ENCODE measurements at regions not wholly inside any gene's neighbourhood (a gene's known extent, or its start where the extent isn't known, plus 50 kb on each side); places are given as distances from the start of the nearest gene placed in this dataset.

DNA sequence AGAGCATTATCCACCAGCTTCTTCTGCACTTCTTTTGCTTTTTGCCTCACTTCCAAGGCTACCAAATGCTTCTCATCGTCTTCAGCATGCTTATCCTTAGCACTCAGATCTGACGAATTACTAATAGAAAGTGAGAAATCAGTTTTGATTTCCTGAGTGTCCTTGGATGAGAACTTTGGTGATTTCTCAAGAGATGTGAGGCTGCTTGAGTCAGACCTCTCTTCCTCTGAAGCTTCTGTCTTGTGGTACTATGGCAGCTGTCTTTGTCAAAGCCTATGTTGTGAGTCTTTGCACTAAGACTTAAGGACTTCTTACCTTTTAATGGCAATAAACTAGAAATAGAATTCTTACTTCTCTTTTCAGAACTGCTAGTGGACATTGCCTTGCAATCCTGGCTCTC, 169.9 kb downstream of the CPE start:
- H2AFZ ChIP-seq (ENCODE audit: low read depth, low read length) = no peak overlapping the region
- no peak overlapping the region for H3K4me3 ChIP-seq (replicated peaks in 1 of 3; ENCODE audit: insufficient read depth in 1 of 3, low read depth in 1 of 3, low read length in 3 of 3)
- no peaks in the 10 kb centered on the region for H3K79me2 ChIP-seq (ENCODE audit: control insufficient read depth, insufficient read depth, low read length)
- ChIA-PET POLR2A (no interaction called here), CTCF (no interaction called here)
- dilution Hi-C loops (cut with MboI; ENCODE audit: extremely low pct_ligation_motif_present, low sequenced_read_pairs) = no loop called here
- H3K4me1 ChIP-seq (ENCODE audit: control insufficient read depth, extremely low read depth, insufficient read depth, low read length) = no peaks in the 10 kb centered on the region
- no peaks in the 10 kb centered on the region for H3K36me3 ChIP-seq (ENCODE audit: control insufficient read depth in 2 of 2, extremely low read depth in 1 of 2, insufficient read depth in 2 of 2, low read length in 2 of 2)
- H3K27me3 ChIP-seq (ENCODE audit: control insufficient read depth in 2 of 2, insufficient read depth in 2 of 2, low read length in 2 of 2) = no peaks in the 10 kb centered on the region
- no peak overlapping the region for H3K9ac ChIP-seq (replicated peaks; ENCODE audit: extremely low read depth, insufficient read depth, low read length)
- no TSS peak for BruUV-seq (replicated peaks)
- H3K9me3 ChIP-seq (replicated peaks; ENCODE audit: control insufficient read depth, insufficient read depth, low read length) = no peaks in the 10 kb centered on the region
- H3K9me1 ChIP-seq (replicated peaks; ENCODE audit: control insufficient read depth, extremely low read depth, insufficient read depth, low read length) = no peaks in the 10 kb centered on the region
- no peaks in the 10 kb centered on the region for H4K20me1 ChIP-seq (replicated peaks; ENCODE audit: control insufficient read depth, extremely low read depth, insufficient read depth, low read length)
- H3K27ac ChIP-seq (ENCODE audit: insufficient read depth, low read depth, low read length) = no peak overlapping the region
- intact Hi-C loops (cut with micrococcal nuclease) = no loop called here
- DNase-seq (ENCODE audit: low read depth, low spot score) (no peak), FAIRE-seq (no peak)
- no peak overlapping the region for H3K4me2 ChIP-seq (ENCODE audit: insufficient read depth, low read length)
- no peak for TF ChIP-seq EZH2 (IDR thresholded peaks at IDR 0.05; ENCODE audit: borderline replicate concordance, low read depth, low read length, severe bottlenecking)
- TF ChIP-seq MYC (IDR thresholded peaks at IDR 0.05; ENCODE audit: low read depth, low read length) = no peak
- TF ChIP-seq, protein P1, sequence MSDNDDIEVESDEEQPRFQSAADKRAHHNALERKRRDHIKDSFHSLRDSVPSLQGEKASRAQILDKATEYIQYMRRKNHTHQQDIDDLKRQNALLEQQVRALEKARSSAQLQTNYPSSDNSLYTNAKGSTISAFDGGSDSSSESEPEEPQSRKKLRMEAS (IDR thresholded peaks at IDR 0.05; ENCODE audit: insufficient read depth, insufficient read length) = no peak
- no peak for TF ChIP-seq POLR2A (IDR thresholded peaks at IDR 0.05; ENCODE audit: low read depth, low read length)

DNA sequence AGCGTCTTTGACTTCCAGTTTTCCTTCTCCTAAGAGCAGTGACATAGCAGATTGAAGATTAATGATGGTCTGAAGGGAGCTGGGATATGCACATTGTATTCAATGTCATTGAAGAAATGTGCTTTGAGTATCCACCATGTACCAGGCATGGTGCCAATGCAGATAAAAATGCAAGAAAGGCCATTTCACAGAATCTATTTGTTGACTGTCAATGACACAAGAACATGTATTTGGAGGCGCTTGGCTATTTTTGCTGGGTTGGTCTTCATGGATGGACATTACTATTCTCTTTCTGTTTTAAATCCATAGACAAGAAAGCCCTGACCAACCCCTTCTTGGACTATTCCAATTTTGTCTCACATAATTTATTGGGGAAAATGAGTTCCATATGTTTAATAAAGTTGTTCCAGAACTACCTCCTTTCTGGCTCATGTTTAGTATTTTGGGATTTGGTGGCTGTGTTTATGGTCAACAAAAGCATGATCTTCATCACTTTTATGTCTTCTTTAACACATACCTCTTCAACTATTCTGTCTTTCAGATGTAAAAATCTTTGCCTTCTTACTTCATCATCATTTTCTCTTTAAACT, 174.5 kb downstream of the CPE start:
- Histone ChIP-seq H3K79me2 (ENCODE audit: control insufficient read depth, insufficient read depth, low read length) (no peaks in the 10 kb centered on the region), H3K4me1 (ENCODE audit: control insufficient read depth, extremely low read depth, insufficient read depth, low read length) (peaks cover 15% of the 10 kb centered on the region), H4K20me1 (replicated peaks; ENCODE audit: control insufficient read depth, extremely low read depth, insufficient read depth, low read length) (no peaks in the 10 kb centered on the region), H3K9me3 (replicated peaks; ENCODE audit: control insufficient read depth, insufficient read depth, low read length) (no peaks in the 10 kb centered on the region), H3K27ac (ENCODE audit: insufficient read depth, low read depth, low read length) (no peak overlapping the region), H3K36me3 (ENCODE audit: control insufficient read depth in 2 of 2, extremely low read depth in 1 of 2, insufficient read depth in 2 of 2, low read length in 2 of 2) (no peaks in the 10 kb centered on the region), H3K4me2 (ENCODE audit: insufficient read depth, low read length) (no peak overlapping the region), H2AFZ (ENCODE audit: low read depth, low read length) (no peak overlapping the region), H3K27me3 (ENCODE audit: control insufficient read depth in 2 of 2, insufficient read depth in 2 of 2, low read length in 2 of 2) (no peaks in the 10 kb centered on the region), H3K4me3 (replicated peaks in 1 of 3; ENCODE audit: insufficient read depth in 1 of 3, low read depth in 1 of 3, low read length in 3 of 3) (no peak overlapping the region), H3K9ac (replicated peaks; ENCODE audit: extremely low read depth, insufficient read depth, low read length) (no peak overlapping the region), H3K9me1 (replicated peaks; ENCODE audit: control insufficient read depth, extremely low read depth, insufficient read depth, low read length) (no peaks in the 10 kb centered on the region)
- ChIA-PET CTCF (no interaction called here), POLR2A (no interaction called here)
- intact Hi-C loops (cut with micrococcal nuclease) = no loop called here
- TF ChIP-seq, protein P2, sequence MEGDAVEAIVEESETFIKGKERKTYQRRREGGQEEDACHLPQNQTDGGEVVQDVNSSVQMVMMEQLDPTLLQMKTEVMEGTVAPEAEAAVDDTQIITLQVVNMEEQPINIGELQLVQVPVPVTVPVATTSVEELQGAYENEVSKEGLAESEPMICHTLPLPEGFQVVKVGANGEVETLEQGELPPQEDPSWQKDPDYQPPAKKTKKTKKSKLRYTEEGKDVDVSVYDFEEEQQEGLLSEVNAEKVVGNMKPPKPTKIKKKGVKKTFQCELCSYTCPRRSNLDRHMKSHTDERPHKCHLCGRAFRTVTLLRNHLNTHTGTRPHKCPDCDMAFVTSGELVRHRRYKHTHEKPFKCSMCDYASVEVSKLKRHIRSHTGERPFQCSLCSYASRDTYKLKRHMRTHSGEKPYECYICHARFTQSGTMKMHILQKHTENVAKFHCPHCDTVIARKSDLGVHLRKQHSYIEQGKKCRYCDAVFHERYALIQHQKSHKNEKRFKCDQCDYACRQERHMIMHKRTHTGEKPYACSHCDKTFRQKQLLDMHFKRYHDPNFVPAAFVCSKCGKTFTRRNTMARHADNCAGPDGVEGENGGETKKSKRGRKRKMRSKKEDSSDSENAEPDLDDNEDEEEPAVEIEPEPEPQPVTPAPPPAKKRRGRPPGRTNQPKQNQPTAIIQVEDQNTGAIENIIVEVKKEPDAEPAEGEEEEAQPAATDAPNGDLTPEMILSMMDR (IDR thresholded peaks at IDR 0.05; ENCODE audit: extremely low read depth in 1 of 2, insufficient read depth in 1 of 2, low read depth in 1 of 2, low read length in 2 of 2) = no peak
- DNase-seq (ENCODE audit: low read depth, low spot score) (no peak), FAIRE-seq (no peak)
- dilution Hi-C loops (cut with MboI; ENCODE audit: extremely low pct_ligation_motif_present, low sequenced_read_pairs) = no loop called here
- BruUV-seq (replicated peaks) = no TSS peak
